HG02852 (cell line): ENCODE measurements at regions not wholly inside any gene's neighbourhood (a gene's known extent, or its start where the extent isn't known, plus 50 kb on each side); places are given as distances from the start of the nearest gene placed in this dataset.
"Not testable (repeated sequence)": the region's sequence is repeated elsewhere in the genome, so short reads cannot be mapped to it uniquely, and the experiment has no call there.

ENCODE experiments used
- ATAC-seq: cut with Tn5 transposase; IDR thresholded peaks from one replicate; pipeline ENCODE4 v1.9.1; 2021; ENCODE audit warnings: mild to moderate bottlenecking, moderate library complexity; ENCODE audit not compliant: unreplicated experiment

- no peak for ATAC-seq
These were observed 83.7 kb upstream of the CTDP1 start for GRCh38 chr18:79595876-79596374.

GRCh38 chr18:79596446-79597175, 83.0 kb upstream of the CTDP1 start:
- no peak for ATAC-seq

- ATAC-seq, result no peak
These were observed 82.3 kb upstream of the CTDP1 start for GRCh38 chr18:79597176-79597830.

GRCh38 chr18:79597831-79598632, 81.6 kb upstream of the CTDP1 start:
- ATAC-seq, result no peak

GRCh38 chr18:79598633-79599175, 80.9 kb upstream of the CTDP1 start:
- no peak for ATAC-seq

- no peak for ATAC-seq
These were observed 80.1 kb upstream of the CTDP1 start for GRCh38 chr18:79599441-79599931.

- no peak for ATAC-seq
These were observed 79.5 kb upstream of the CTDP1 start for GRCh38 chr18:79600141-79600540.

- no peak for ATAC-seq
These were observed 79.0 kb upstream of the CTDP1 start for GRCh38 chr18:79600596-79600995.

GRCh38 chr18:79601234-79601633, 78.4 kb upstream of the CTDP1 start:
- ATAC-seq, result no peak

- ATAC-seq, result no peak
These were observed 76.0 kb upstream of the CTDP1 start for GRCh38 chr18:79603321-79604204.

- no peak for ATAC-seq
These were observed 75.2 kb upstream of the CTDP1 start for GRCh38 chr18:79604205-79604912.

- ATAC-seq, result no peak
These were observed 74.4 kb upstream of the CTDP1 start for GRCh38 chr18:79604913-79605880.

- ATAC-seq, result not testable (repeated sequence)
These were observed 73.5 kb upstream of the CTDP1 start for GRCh38 chr18:79606071-79606470.

GRCh38 chr18:79606621-79607331, 72.8 kb upstream of the CTDP1 start:
- no peak for ATAC-seq

- ATAC-seq, result no peak
These were observed 72.1 kb upstream of the CTDP1 start for GRCh38 chr18:79607361-79607952.

- ATAC-seq, result no peak
These were observed 71.5 kb upstream of the CTDP1 start for GRCh38 chr18:79608069-79608468.

GRCh38 chr18:79608535-79608934, 71.1 kb upstream of the CTDP1 start:
- no peak for ATAC-seq
